ENCODE measurements at regions not wholly inside any gene's neighbourhood (a gene's known extent, or its start where the extent isn't known, plus 50 kb on each side); places are given as distances from the start of the nearest gene placed in this dataset.

DNA sequence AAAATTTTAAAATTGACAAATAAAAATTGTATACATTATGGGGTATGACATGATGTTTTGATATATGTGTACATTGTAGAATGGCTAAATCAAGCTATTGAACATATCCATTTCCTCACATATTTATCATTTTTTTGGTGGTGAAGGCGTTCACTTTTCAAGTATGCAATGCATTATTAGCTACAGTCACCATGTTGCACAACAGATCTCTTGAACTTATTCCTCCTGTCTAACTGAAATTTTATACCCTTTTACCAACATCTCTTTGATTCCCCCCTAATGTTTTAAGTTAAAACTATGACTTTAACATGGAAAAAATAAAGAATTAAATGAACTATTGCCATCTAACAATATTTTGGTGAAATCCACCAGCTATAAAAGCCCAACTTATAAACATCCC lies 65.2 kb upstream of the UST start:
- no peaks in the 10 kb centered on the region for H3K36me3 Mint-ChIP-seq
- H3K4me3 Mint-ChIP-seq: no peak overlapping the region
- peaks cover 2% of the 10 kb centered on the region for H3K27me3 Mint-ChIP-seq
- H3K27ac Mint-ChIP-seq: no peak overlapping the region
- H3K4me1 Mint-ChIP-seq: no peaks in the 10 kb centered on the region
- H3K9me3 Mint-ChIP-seq: no peaks in the 10 kb centered on the region

DNA sequence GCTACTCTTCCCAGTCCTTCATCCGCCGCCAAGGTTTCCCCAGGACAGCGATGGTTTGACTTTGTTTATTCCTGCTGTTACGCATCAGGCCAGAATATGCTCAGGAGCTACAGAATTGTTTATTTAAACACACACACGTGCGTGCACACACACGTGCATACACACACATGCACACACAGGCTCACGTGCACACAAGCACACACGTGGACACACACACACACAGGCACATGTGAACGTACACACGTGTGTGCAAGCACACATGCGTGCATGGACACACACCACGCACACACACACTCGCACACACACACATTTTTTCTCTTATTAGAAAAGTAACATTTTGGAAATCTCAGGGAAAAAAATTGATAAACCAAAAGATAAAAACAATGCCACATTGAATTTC lies 64.6 kb upstream of the UST start:
- H3K9me3 Mint-ChIP-seq: no peaks in the 10 kb centered on the region
- no peaks in the 10 kb centered on the region for H3K27me3 Mint-ChIP-seq
- H3K4me3 Mint-ChIP-seq: no peak overlapping the region
- H3K27ac Mint-ChIP-seq: no peak overlapping the region
- no peaks in the 10 kb centered on the region for H3K36me3 Mint-ChIP-seq
- no peaks in the 10 kb centered on the region for H3K4me1 Mint-ChIP-seq

DNA sequence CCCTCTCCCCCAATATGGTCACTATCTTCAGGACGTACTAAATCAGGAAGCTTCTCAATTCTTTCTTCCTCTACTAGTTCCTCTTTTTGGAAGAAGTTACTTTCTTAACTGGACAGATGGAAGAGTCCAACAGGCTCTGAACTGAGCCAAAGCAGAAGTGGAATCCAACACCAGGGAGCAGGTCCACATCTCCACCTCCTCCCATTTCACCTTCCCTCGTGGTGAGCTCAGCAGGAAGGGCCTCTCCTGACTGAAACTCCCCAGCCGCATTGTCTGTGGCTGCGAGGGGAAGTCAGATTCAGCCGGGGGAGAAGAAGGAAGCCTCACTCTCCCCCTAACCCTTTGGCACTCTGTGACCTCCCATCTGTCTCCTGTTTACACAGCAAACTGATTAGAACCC lies 63.8 kb upstream of the UST start:
- no peaks in the 10 kb centered on the region for H3K36me3 Mint-ChIP-seq
- H3K27me3 Mint-ChIP-seq: no peaks in the 10 kb centered on the region
- no peaks in the 10 kb centered on the region for H3K4me1 Mint-ChIP-seq
- H3K27ac Mint-ChIP-seq: no peak overlapping the region
- H3K9me3 Mint-ChIP-seq: no peaks in the 10 kb centered on the region
- no peak overlapping the region for H3K4me3 Mint-ChIP-seq

DNA sequence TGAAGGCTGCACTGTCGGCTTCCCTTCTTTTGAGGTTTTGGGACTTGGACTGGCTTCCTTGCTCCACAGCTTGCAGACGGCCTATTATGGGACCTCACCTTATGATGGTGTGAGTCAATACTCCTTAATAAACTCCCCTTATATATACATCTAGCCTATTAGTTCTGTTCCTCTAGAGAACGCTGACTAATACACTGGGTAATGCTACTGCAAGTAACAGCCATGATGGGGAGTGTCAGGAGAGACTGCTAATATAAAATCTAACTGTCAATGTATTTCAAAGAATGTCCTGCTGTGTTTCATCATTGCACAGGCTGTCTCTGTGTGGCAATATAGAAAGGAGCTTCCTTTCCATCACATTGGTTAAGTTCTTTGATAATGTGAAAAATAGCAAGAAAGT lies 57.7 kb upstream of the UST start:
- no peaks in the 10 kb centered on the region for H3K36me3 Mint-ChIP-seq
- no peaks in the 10 kb centered on the region for H3K4me1 Mint-ChIP-seq
- no peak overlapping the region for H3K4me3 Mint-ChIP-seq
- no peaks in the 10 kb centered on the region for H3K27me3 Mint-ChIP-seq
- H3K27ac Mint-ChIP-seq: no peak overlapping the region
- H3K9me3 Mint-ChIP-seq: no peaks in the 10 kb centered on the region

DNA sequence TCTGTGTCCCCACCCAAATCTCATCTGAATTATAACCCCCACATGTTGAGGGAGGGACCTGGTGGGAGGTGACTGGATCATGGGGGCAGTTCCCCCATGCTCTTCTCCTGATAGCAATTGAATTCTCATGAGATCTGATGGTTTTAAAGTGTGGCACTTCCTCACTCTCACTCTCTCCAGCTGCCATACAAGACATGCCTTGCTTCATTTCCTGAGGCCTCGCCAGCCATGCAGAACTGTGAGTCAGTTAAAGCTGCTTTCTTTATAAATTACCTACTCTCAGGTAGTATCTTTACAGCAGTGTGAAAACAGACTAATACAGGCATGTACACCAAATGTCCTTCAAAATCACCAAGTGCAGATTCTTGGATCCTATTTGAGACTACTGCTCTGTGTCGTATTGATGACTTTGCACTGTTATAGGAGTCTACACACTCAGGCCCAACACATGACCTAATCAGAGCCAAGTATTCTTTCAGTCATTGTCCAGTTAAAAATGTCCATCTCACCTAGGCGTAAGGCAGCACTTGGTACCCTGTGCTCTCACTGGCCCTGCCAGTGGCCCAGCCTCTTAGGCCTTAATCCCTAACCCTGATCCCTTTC lies 52.8 kb upstream of the UST start:
- H3K4me1 Mint-ChIP-seq: no peaks in the 10 kb centered on the region
- no peak overlapping the region for H3K27ac Mint-ChIP-seq
- no peaks in the 10 kb centered on the region for H3K27me3 Mint-ChIP-seq
- H3K36me3 Mint-ChIP-seq: no peaks in the 10 kb centered on the region
- no peaks in the 10 kb centered on the region for H3K9me3 Mint-ChIP-seq
- H3K4me3 Mint-ChIP-seq: no peak overlapping the region

Data from activated naive CD4-positive, alpha-beta T cell treated with anti-CD3 and anti-CD28 coated beads, Interleukin-2, amount 50 U/mL, for 24 hours (primary cell).